GM21447 (cell line): ENCODE measurements at regions not wholly inside any gene's neighbourhood (a gene's known extent, or its start where the extent isn't known, plus 50 kb on each side); places are given as distances from the start of the nearest gene placed in this dataset.
"Not testable (repeated sequence)": the region's sequence is repeated elsewhere in the genome, so short reads cannot be mapped to it uniquely, and the experiment has no call there.

Experiments used
- ATAC-seq: cut with Tn5 transposase; IDR thresholded peaks from one replicate; pipeline ENCODE4 v1.9.1; 2021; ENCODE audit not compliant: unreplicated experiment

DNA sequence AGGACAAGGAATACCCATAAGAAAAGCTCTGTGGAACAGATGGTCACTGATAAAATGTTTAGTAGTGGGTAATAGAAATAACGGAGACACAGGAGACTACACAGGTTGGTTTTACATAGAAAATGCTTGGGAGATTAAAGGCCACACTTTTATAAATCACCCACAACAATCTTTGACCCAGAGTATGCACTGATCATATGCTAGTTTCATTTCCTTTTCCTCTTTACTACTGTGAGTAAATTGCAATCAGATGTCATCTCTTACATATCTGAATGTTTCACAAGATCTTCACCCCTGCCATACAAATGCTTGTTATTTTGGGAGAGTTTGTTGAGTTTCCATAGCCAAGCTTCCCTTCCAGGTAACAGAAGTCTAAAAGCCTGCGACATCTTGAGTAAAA lies 978.4 kb upstream of the KLHL29 start:
- no peak for ATAC-seq

DNA sequence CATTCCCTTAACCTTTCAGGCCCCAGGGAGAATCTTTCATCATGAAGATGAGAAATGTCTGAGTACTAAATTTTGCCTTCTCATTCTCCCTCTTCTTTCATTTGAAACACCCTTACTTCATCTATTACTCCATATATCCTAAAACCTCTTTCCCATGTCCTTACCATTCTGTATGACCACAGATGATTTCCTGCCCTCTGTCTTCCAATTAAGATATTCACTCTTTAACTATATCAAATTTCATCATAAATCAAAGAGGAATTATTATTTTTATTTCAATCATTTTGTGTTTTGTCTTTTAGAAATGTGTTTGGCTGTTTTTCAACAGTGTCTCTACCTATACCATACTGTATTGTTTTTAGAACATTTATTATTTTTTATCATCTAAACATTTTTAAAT lies 964.9 kb upstream of the KLHL29 start:
- no peak for ATAC-seq

GRCh38 chr2:22442051-22442450 lies 942.9 kb upstream of the KLHL29 start:
- no peak for ATAC-seq

GRCh38 chr2:22444281-22444680 lies 940.7 kb upstream of the KLHL29 start:
- no peak for ATAC-seq

- no peak for ATAC-seq
These were observed 935.3 kb upstream of the KLHL29 start for GRCh38 chr2:22449696-22450095.

DNA sequence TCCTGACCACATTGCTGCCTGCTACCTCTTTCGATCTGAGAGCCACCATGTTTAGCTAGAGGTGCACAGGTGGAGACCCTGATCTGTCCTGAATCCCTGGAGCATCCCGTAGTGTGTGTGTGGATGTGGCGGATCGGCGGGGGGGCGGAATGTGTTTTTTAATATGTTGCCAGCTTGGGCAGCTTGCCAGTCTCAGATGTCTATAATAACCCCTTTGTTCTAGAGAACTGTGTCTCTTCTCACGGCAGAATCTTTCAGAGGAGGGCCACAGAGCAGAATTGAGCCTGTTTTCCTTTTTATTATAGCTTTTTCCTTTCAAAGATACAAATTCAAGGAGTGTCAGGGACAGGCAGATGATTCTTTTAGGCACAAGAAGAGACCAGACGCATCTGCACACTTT lies 934.1 kb upstream of the KLHL29 start:
- no peak for ATAC-seq

- ATAC-seq: no peak
These were observed 930.0 kb upstream of the KLHL29 start for GRCh38 chr2:22454826-22455485.

GRCh38 chr2:22458440-22458839 lies 926.5 kb upstream of the KLHL29 start:
- no peak for ATAC-seq

DNA sequence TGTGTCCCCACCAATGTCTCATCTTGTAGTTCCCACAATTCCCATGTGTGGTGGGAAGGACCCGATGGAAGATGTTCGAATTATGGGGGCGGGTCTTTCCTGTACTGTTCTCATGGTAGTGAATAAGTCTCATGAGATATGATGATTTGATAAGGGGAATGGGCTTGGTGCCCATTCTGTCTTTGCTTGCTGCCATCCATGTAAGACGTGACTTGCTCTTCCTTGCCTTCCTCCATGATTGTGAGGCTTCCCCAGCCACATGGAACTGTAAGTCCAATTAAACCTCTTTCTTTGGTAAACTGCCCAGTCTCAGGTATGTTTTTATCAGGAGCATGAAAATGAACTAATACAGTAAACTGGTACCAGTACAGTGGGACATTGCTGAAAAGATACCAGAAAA lies 909.9 kb upstream of the KLHL29 start:
- ATAC-seq: not testable (repeated sequence)

GRCh38 chr2:22478329-22478728 lies 906.6 kb upstream of the KLHL29 start:
- ATAC-seq: no peak

DNA sequence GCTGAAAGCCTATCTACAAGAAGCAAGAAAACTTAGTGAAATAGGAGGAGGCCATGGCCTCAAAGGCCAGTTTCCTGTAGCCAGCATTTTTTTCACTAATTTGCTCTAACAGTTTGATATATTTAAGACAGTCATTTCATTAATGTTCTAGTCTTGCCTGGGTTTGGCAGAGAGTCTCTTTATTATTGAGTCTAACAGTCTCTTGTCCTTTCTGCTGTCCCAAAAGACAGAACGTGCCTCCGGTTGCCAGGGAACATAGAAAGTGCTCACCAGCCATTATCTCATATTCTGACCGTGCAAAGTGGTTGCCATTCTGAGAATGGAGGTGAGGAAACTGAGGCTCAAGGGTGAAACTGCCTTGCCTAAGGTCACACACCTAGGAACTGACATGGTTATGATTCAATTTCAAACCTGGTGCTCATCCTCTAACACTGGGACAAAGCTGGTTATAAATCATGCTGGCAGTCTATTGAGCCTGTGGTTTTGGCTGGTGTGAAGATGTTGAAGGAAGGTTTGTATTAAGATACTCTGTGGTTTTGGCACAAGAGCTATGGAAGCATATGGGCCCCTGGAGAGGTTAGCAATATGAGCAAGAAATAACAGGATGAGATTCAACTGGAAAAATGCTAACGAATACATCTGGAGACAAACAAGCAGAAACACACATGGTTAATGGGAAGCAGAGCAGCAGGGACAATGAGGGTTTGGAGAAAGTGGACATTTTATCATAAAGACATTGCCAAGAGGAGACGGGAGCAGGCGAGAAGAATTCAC lies 903.3 kb upstream of the KLHL29 start:
- ATAC-seq: no peak

DNA sequence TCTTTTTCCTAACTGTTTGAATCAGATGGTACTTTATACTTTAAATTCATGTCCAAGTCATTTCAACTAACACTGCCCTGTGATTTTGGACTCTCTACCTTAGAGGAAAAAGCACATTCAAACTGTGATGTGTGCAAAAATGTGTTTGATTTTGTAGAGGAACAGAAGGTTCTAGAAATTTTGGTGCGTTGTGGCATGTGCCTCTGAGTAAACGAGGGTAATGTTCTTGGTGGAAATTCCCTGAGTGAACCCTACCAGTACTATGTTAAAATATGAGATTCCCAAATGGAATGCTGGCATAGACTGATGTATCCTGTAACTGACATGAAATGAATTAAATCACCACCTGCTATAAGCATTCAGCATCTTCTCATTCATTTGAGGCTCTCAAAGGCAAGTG lies 901.9 kb upstream of the KLHL29 start:
- no peak for ATAC-seq

- no peak for ATAC-seq
These were observed 899.5 kb upstream of the KLHL29 start for GRCh38 chr2:22485486-22485885.

DNA sequence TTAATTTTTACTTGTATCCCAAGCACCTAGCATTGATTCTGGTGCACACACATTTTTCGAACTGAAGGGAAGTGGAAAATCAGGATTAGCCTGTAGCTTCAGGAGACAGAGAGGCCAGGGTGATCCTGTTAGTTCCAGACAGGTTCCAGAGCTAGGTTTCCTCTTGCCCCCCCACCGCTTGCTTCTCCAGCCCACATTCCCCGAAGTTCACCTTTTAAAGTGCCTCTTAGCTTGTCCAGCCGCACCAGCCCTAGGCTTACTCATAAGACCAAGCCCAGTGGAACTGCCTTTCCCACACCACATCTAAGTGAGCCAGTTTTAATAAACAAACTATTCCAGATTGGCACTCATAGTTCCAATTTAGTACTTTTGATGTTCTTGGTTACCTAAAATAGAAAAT lies 898.6 kb upstream of the KLHL29 start:
- no peak for ATAC-seq

GRCh38 chr2:22487036-22487435 lies 897.9 kb upstream of the KLHL29 start:
- ATAC-seq: no peak

GRCh38 chr2:22487541-22487940 lies 897.4 kb upstream of the KLHL29 start:
- ATAC-seq: no peak

- no peak for ATAC-seq
These were observed 893.5 kb upstream of the KLHL29 start for GRCh38 chr2:22491442-22491841.

DNA sequence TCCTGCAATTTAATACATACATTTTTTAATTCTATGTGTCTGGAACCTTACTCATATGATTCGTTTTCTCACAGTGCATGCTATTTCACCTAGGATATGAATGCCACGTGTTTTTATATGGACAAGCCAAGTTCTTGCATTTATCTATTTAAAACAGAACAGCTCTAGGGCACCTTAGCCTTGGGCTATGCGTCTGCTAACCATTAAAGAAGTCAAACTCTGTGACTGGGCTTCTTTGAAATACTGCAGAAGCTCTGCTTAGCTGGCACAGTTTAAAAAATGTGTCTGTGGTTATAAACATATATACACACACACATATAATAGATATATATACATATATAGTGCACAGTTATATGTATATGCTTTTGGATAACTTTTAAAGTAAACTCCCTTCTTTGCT lies 890.8 kb upstream of the KLHL29 start:
- no peak for ATAC-seq

DNA sequence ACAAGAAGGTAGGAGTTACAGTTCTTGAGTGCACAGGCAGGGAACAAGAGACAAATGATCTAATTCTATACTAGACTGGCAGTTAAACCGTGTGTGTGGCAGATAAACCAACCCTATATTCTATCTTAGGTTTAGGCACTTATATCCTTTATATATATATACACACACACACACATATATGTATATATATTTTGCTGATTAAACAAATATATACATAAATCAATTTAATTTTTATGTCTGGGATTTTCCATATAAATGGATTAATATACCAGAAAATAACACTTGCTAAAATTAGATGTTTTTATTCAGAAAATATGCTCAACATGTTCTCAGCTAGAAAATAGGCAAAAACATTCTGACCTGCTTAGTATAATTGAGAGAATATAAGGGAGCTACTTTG lies 887.9 kb upstream of the KLHL29 start:
- no peak for ATAC-seq

DNA sequence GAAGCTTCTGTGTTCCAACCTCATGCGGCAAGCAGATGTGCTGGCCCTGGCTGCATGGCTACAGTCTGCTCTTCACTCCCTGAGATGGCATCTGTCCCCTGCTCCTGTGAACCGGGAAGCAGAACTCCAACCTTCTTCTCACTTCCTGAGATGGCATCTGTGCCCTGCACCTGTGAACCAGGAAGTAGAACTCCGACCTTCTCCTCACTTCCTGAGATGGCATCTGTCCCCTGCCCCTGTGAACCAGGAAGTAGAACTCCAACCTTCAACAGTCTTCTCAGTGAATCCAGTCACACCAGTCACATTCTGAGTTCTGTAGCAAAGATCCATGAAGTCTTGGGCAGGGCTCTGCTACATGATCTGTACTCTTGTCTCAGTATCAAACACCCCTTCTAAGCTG lies 887.2 kb upstream of the KLHL29 start:
- ATAC-seq: no peak

DNA sequence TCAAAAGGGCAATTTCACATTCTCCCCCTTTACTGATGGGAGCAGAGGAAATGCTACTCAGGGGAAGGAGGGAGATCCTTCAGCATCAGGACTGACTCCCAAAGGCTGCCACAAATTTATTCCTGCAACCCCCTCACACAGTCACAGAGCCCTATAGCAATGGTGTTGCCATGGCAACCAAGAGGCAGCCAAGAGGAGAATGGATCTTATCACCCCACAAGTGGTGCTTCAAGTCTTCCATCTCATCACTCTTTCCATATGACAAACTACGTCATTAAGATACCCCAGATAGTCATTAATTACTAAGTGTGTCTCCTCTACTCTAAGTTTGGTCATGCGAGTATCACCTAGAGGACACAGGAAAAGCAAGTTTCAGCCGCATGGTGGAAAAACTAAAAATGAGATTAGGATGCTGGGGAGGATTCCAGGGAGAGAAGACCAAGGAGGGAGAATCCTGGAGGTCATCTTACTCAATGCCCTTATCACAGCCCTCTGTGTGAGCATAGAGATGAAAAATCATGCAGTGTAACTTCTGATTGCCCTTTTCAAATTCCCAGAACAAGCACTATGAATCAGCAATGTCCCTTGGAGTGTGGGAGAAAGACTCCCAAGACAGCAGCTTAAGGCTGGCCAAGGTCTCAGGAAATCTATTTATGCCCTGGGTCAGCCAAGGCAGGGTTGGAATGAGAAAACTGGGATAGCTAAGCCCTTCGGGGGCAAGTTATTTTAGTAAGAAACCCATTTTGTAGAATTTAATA lies 885.7 kb upstream of the KLHL29 start:
- no peak for ATAC-seq

DNA sequence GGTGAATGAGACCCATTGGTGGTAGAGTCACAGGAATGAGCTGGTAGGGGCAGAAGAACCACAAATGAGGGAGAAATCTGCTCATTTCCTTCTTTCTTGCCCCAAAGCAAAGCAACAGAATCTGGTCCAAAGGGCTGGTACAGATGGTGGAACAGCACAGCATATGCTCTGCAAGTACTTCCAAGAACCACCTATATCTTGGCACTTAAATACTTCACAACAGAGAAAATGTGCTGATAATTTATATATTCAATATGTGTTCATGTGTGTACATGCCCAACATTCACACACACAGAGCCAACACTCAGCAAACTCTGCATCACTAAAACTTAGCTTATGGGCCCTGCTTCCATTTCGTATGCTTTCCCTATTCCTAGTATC lies 884.4 kb upstream of the KLHL29 start:
- no peak for ATAC-seq
